PC-3 (cell line): ENCODE measurements at regions not wholly inside any gene's neighbourhood (a gene's known extent, or its start where the extent isn't known, plus 50 kb on each side); places are given as distances from the start of the nearest gene placed in this dataset.
"Not testable (repeated sequence)": the region's sequence is repeated elsewhere in the genome, so short reads cannot be mapped to it uniquely, and the experiment has no call there.

ENCODE experiments used
- ATAC-seq: fragments of 200-7000 bp; cut with Tn5 transposase; 2 replicates; pipeline ENCODE4 v1.9.1; 2020; ENCODE audit warnings: mild to moderate bottlenecking, moderate library complexity
- BruUV-seq: library from RNA; stranded (reverse); fragments of 400-500 nt; replicated peaks from 2 replicates; lab custom pipeline; 2021; lab: Mats Ljungman, UMichigan
- CTCF ChIA-PET: fragments of 300-600 bp; sonication (Branson Sonifier 250); formaldehyde crosslinking; loops from one replicate; lab custom pipeline; 2022; ENCODE audit warnings: antibody characterized with exemption; lab: Charles Lee
- POLR2A ChIA-PET: fragments of 300-600 bp; sonication (Branson Sonifier 250); formaldehyde crosslinking; loops from one replicate; lab custom pipeline; 2022; ENCODE audit warnings: antibody characterized with exemption; ENCODE audit not compliant: unreplicated experiment; lab: Charles Lee
- DNase-seq: peaks from one replicate; pipeline ENCODE4 v3.0.0-alpha.2; 2015
- H2AFZ ChIP-seq: fragments of 300-600 bp; sonication (generic); 2 replicates; pipeline ENCODE4 v1.6.0; 2016; ENCODE audit warnings: antibody characterized with exemption, low read length
- H3F3A ChIP-seq: fragments of 300-600 bp; sonication (generic); one replicate; pipeline ENCODE4 v1.6.0; 2017; ENCODE audit warnings: antibody characterized with exemption, low read length, control low read depth, mild to moderate bottlenecking; ENCODE audit not compliant: unreplicated experiment
- H3K27ac ChIP-seq: fragments of 300-600 bp; sonication (generic); 2 replicates; pipeline ENCODE4 v1.5.1; 2016; ENCODE audit warnings: mild to moderate bottlenecking, low read length
- H3K27me3 ChIP-seq: fragments of 300-600 bp; sonication (generic); 2 replicates; pipeline ENCODE4 v1.6.1; 2016; ENCODE audit warnings: low read length, mixed read lengths
- H3K36me3 ChIP-seq: fragments of 300-600 bp; sonication (generic); 2 replicates; pipeline ENCODE4 v1.6.1; 2016; ENCODE audit warnings: low read depth, mixed run types, low read length, mixed read lengths
- H3K4me1 ChIP-seq: fragments of 300-600 bp; sonication (generic); 2 replicates; pipeline ENCODE4 v1.5.1; 2016; ENCODE audit warnings: low read length; ENCODE audit not compliant: insufficient read depth
- H3K4me2 ChIP-seq: fragments of 300-600 bp; sonication (generic); 2 replicates; pipeline ENCODE4 v1.6.0; 2016; ENCODE audit warnings: low read length
- H3K4me3 ChIP-seq: fragments of 300-600 bp; sonication (generic); 2 replicates; pipeline ENCODE4 v1.5.1; 2016; ENCODE audit warnings: mild to moderate bottlenecking, low read length, mixed read lengths
- H3K79me2 ChIP-seq: fragments of 300-600 bp; sonication (generic); 2 replicates; pipeline ENCODE4 v1.6.1; 2017; ENCODE audit warnings: low read length, mixed read lengths
- H3K9ac ChIP-seq: fragments of 300-600 bp; sonication (generic); 2 replicates; pipeline ENCODE4 v1.6.0; 2016; ENCODE audit warnings: mild to moderate bottlenecking, low read length
- H3K9me2 ChIP-seq: fragments of 300-600 bp; sonication (generic); replicated peaks from 2 replicates; pipeline ENCODE4 v1.6.1; 2016; ENCODE audit warnings: mixed run types, low read length, mixed read lengths
- H3K9me3 ChIP-seq: fragments of 300-600 bp; sonication (generic); 2 replicates; pipeline ENCODE4 v1.6.1; 2016; ENCODE audit warnings: low read length, mixed read lengths
- H4K20me1 ChIP-seq: fragments of 300-600 bp; sonication (generic); 2 replicates; pipeline ENCODE4 v1.6.1; 2016; ENCODE audit warnings: low read length, mixed read lengths
- EZH2 ChIP-seq: fragments of 300-600 bp; sonication (generic); IDR thresholded peaks from one replicate; pipeline ENCODE4 v1.6.1; 2017; ENCODE audit warnings: antibody characterized with exemption, mild to moderate bottlenecking, low read length; ENCODE audit not compliant: unreplicated experiment
- EZH2phosphoT487 ChIP-seq: fragments of 300-600 bp; sonication (generic); IDR thresholded peaks from 2 replicates; pipeline ENCODE4 v1.6.1; 2018; ENCODE audit warnings: mild to moderate bottlenecking, antibody characterized with exemption, low read length, borderline replicate concordance
- intact Hi-C: fragments of 100-400 bp; cut with micrococcal nuclease; formaldehyde crosslinking; loops from 2 replicates; pipeline ENCODE4 v1.9.0; 2023
- TF ChIP-seq, protein P1 (sequence below): fragments of 300-600 bp; sonication (generic); conservative IDR thresholded peaks from 2 replicates; pipeline ENCODE4 v1.5.1; 2017; ENCODE audit warnings: antibody characterized with exemption, low read depth, mild to moderate bottlenecking, low read length

DNA sequence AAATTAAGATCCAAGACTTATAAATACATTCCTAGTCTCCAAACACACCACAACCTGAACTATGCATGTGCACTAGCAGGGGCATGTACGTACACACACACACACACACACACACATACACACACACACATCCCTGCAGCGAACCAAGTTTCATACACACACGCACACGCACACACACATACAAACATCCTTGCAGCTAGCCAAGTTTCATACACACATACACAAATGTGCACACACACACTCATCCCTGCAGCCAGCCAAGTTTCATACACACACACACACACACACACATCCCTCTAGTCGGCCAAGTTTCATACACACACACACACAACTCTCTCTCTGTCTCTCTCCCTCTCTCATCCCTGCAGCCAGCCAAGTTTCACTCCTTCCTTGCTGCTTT lies 82.7 kb upstream of the WIPF3 start:
- POLR2A ChIA-PET: no interaction called here
- ATAC-seq: peak; percentile 48
- H3K27ac ChIP-seq: peak overlapping the region; percentile 57

DNA sequence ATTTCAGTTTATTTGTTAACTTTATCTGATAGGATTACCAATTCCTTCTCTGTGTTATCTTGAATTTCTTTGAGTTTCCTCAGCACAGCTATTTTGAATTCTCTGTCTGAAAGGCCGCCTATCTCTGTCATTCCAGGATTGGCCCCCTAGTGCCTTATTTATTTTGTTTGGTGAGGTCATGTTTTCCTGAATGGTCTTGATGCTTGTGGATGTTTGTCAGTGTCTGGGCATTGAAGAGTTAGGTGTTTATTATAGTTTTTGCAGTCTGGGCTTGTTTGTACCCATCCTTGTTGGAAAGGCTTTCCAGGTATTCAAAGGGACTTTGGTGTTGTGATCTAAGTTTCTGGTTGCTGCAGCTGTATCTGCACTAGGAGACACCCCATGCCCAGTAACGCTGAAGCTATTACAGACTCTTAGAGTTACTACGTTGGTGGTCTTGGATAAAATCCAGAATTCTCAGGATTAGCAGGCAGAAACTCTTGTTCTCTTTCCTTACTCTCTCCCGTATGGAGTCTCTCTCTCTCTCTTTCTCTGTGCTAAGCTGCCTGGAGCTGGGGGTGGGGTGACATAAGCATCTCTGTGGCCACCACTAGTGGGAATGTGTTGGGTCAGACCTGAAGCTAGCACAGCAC lies 76.7 kb upstream of the WIPF3 start:
- intact Hi-C loops: loop anchor here (10.0 kb wide), 1 partner anchor 165 kb away; the partner anchor contains the start of gene PRR15
- DNase-seq, H3K27me3 ChIP-seq, POLR2A ChIA-PET, ATAC-seq, BruUV-seq, H3K4me2 ChIP-seq, H3K4me3 ChIP-seq, CTCF ChIA-PET, H3K9ac ChIP-seq, H3K4me1 ChIP-seq, H3K9me3 ChIP-seq, H2AFZ ChIP-seq, H4K20me1 ChIP-seq, H3K79me2 ChIP-seq, H3K9me2 ChIP-seq, H3K36me3 ChIP-seq, H3K27ac ChIP-seq, H3F3A ChIP-seq: not testable (repeated sequence)

More for the DNA sequence above, 82.7 kb upstream of the WIPF3 start:
- Histone ChIP-seq H3K4me1 (peaks cover 21% of the 10 kb centered on the region), H3K9me2 (no peaks in the 10 kb centered on the region), H3K79me2 (no peaks in the 10 kb centered on the region), H3K4me3 (peak overlapping the region; percentile 44), H3K4me2 (peak overlapping the region; percentile 87), H3K36me3 (no peaks in the 10 kb centered on the region), H3K9ac (no peak overlapping the region), H3F3A (no peaks in the 10 kb centered on the region), H3K9me3 (no peaks in the 10 kb centered on the region), H2AFZ (peak overlapping the region; percentile 62), H4K20me1 (no peaks in the 10 kb centered on the region), H3K27me3 (no peaks in the 10 kb centered on the region)
- BruUV-seq: TSS peak; percentile 27
- TF ChIP-seq EZH2 (no peak), EZH2phosphoT487 (no peak)
- TF ChIP-seq, protein P1, sequence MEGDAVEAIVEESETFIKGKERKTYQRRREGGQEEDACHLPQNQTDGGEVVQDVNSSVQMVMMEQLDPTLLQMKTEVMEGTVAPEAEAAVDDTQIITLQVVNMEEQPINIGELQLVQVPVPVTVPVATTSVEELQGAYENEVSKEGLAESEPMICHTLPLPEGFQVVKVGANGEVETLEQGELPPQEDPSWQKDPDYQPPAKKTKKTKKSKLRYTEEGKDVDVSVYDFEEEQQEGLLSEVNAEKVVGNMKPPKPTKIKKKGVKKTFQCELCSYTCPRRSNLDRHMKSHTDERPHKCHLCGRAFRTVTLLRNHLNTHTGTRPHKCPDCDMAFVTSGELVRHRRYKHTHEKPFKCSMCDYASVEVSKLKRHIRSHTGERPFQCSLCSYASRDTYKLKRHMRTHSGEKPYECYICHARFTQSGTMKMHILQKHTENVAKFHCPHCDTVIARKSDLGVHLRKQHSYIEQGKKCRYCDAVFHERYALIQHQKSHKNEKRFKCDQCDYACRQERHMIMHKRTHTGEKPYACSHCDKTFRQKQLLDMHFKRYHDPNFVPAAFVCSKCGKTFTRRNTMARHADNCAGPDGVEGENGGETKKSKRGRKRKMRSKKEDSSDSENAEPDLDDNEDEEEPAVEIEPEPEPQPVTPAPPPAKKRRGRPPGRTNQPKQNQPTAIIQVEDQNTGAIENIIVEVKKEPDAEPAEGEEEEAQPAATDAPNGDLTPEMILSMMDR: no peak
- intact Hi-C loops: loop anchor here (1.0 to 10.0 kb wide), 2 partner anchors 25 to 159 kb away; partner anchors contain the start of gene PRR15
- CTCF ChIA-PET: no interaction called here
- peak; percentile 13 for DNase-seq

DNA sequence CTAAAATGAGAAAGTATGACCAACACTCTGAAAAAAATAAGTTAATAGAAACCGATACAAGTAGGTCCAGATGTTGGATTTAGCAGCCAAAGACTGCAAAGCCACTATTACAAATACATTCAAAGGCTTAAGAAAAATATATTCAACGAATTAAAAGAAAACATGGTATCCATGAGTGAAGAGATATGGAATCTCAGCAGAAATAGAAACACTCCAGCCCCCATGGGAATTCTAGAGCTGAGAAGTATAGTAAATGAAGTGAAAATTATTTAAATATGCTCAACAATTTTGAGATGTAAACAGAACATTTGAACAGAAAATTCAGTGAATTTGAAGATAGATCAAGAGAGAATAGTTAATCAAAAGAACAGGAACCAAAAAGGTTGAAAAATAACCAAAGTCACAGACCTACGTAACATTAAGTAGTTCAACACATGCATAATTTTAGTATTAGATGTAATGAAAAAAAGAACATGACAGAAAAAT lies 72.0 kb upstream of the WIPF3 start:
- Histone ChIP-seq H3K9ac (no peak overlapping the region), H3K4me1 (no peaks in the 10 kb centered on the region), H3F3A (no peaks in the 10 kb centered on the region), H3K4me2 (no peak overlapping the region), H3K9me2 (no peaks in the 10 kb centered on the region), H4K20me1 (no peaks in the 10 kb centered on the region), H3K27ac (no peak overlapping the region), H3K4me3 (no peak overlapping the region), H3K79me2 (no peaks in the 10 kb centered on the region), H3K36me3 (no peaks in the 10 kb centered on the region), H2AFZ (no peak overlapping the region), H3K27me3 (no peaks in the 10 kb centered on the region), H3K9me3 (no peaks in the 10 kb centered on the region)
- ChIA-PET POLR2A (no interaction called here), CTCF (no interaction called here)
- no peak for ATAC-seq
- no TSS peak for BruUV-seq
- intact Hi-C loops: no loop called here
- TF ChIP-seq, protein P1: no peak
- TF ChIP-seq EZH2: no peak
- no peak for TF ChIP-seq EZH2phosphoT487
- no peak for DNase-seq

DNA sequence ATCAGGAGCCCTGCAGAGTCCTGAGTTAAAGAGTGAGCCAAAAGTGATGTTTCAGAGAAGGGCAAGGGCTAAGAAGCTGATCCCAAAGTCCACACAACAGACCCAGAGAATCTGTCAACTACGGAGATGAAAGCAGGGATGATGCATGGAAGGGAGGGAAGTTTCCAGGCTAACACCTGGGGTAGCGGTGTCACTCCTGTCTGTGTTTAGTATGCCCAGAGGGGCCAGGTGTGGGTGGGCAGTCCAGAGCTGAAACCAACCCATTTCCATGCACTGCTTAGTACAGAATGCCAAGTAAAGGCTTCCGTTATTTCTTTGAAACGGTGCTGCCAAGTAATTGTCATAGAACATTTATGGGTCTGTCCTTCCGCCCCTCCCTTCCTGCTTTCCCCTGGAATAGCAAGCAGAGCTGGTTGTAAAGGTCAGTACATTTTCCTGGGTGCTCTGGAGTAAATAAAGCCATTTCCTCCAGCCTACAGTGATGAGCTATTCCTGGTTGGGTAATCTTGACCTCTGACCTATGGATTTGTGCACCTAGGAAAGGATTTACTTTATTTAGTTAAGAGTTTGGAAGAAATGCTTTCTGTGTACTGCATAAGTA lies 58.6 kb upstream of the WIPF3 start:
- not testable (repeated sequence) for H4K20me1 ChIP-seq, H3K27me3 ChIP-seq, H3F3A ChIP-seq, H3K9me3 ChIP-seq, H3K9ac ChIP-seq, H3K4me1 ChIP-seq, H3K36me3 ChIP-seq, BruUV-seq, H3K9me2 ChIP-seq, H3K79me2 ChIP-seq
- H3K27ac ChIP-seq: peak overlapping the region; percentile 37; the same call in 1 of the 2 replicates
- ATAC-seq (peak; percentile 91), DNase-seq (peak; percentile 68)
- H2AFZ ChIP-seq: 0 out of 2 replicates have a peak overlapping the region, but pooled peaks have one; percentile 22
- intact Hi-C loops: loop anchor here (1.0 to 5.0 kb wide), 7 partner anchors 24 to 315 kb away; partner anchors contain the start of gene WIPF3
- CTCF ChIA-PET: interaction anchor here (0.5 to 1.4 kb wide), 9 partner anchors 63 to 557 kb away, joined by 3 to 10 read pairs (median 4); no protein-coding TSS in a partner anchor
- POLR2A ChIA-PET: interaction anchor here (0.6 kb wide), 2 partner anchors 40 to 91 kb away, joined by 3 read pairs; no protein-coding TSS in a partner anchor
- H3K4me3 ChIP-seq: peak overlapping the region; percentile 27; the same call in 1 of the 2 replicates
- peak overlapping the region; percentile 71 for H3K4me2 ChIP-seq
